Activated CD8-positive, alpha-beta T cell treated with anti-CD3 and anti-CD28 coated beads for 36 hours (primary cell): ENCODE measurements at regions not wholly inside any gene's neighbourhood (a gene's known extent, or its start where the extent isn't known, plus 50 kb on each side); places are given as distances from the start of the nearest gene placed in this dataset.

Experiments
- ATAC-seq: fragments of 200-7000 bp; cut with Tn5 transposase; one replicate; pipeline ENCODE4 v1.10.0; 2021; ENCODE audit warnings: mild to moderate bottlenecking, moderate library complexity
- CTCF ChIA-PET: fragments of 350-600 bp; sonication (Branson Sonifier 250); formaldehyde crosslinking; loops from one replicate; lab custom pipeline; 2021; ENCODE audit warnings: antibody characterized with exemption; lab: Charles Lee
- POLR2A ChIA-PET: fragments of 350-600 bp; sonication (Branson Sonifier 250); formaldehyde crosslinking; loops from one replicate; lab custom pipeline; 2021; ENCODE audit warnings: antibody characterized with exemption; lab: Charles Lee
- DNase-seq: peaks from one replicate; pipeline ENCODE4 v3.0.0-alpha.2; 2020
- H3K27ac Mint-ChIP-seq: one replicate; pipeline ENCODE4 v1.8.0; 2021; ENCODE audit warnings: mild to moderate bottlenecking, mixed read lengths
- H3K27me3 Mint-ChIP-seq: one replicate; pipeline ENCODE4 v1.8.0; 2021; ENCODE audit warnings: mixed read lengths
- H3K36me3 Mint-ChIP-seq: one replicate; pipeline ENCODE4 v1.8.0; 2021; ENCODE audit warnings: low read depth, mixed read lengths
- H3K4me1 Mint-ChIP-seq: one replicate; pipeline ENCODE4 v1.8.0; 2021; ENCODE audit warnings: low read depth, mixed read lengths
- H3K4me3 Mint-ChIP-seq: one replicate; pipeline ENCODE4 v1.8.0; 2021; ENCODE audit warnings: mild to moderate bottlenecking, moderate library complexity, mixed read lengths
- H3K9me3 Mint-ChIP-seq: one replicate; pipeline ENCODE4 v1.8.0; 2021; ENCODE audit warnings: mixed read lengths
- intact Hi-C: fragments of 100-400 bp; cut with micrococcal nuclease; formaldehyde crosslinking; loops from one replicate; pipeline ENCODE4 v1.10.0; 2022
- TF ChIP-seq, protein P1 (sequence below): fragments of 200-600 bp; IDR thresholded peaks from one replicate; pipeline ENCODE4 v1.8.0; 2022; ENCODE audit warnings: antibody characterized with exemption, mild to moderate bottlenecking

DNA sequence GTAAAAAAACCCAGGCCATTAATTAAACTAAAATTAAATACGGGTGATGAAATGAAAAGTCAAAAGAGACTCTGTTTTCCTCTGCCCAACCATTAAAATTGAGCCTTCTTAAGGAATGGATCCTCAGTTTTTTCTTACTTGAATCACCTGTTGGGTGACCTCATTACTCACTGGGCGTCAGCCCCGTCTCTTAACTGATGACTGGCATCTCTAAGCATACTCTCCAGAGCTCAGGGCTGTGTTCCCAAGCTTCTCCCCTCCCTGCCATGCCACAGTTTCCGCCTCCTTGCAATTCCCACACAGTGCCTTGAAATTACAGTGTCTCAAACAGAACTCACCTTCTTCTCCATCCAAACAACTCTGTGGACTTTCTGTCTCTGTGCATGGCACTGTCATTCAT, 421.1 kb upstream of the CELF4 start:
- intact Hi-C loops = no loop called here
- no peak overlapping the region for H3K27ac Mint-ChIP-seq
- peaks cover 3% of the 10 kb centered on the region for H3K9me3 Mint-ChIP-seq
- H3K4me3 Mint-ChIP-seq = no peak overlapping the region
- TF ChIP-seq, protein P1, sequence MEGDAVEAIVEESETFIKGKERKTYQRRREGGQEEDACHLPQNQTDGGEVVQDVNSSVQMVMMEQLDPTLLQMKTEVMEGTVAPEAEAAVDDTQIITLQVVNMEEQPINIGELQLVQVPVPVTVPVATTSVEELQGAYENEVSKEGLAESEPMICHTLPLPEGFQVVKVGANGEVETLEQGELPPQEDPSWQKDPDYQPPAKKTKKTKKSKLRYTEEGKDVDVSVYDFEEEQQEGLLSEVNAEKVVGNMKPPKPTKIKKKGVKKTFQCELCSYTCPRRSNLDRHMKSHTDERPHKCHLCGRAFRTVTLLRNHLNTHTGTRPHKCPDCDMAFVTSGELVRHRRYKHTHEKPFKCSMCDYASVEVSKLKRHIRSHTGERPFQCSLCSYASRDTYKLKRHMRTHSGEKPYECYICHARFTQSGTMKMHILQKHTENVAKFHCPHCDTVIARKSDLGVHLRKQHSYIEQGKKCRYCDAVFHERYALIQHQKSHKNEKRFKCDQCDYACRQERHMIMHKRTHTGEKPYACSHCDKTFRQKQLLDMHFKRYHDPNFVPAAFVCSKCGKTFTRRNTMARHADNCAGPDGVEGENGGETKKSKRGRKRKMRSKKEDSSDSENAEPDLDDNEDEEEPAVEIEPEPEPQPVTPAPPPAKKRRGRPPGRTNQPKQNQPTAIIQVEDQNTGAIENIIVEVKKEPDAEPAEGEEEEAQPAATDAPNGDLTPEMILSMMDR = no peak
- no peak for ATAC-seq
- H3K4me1 Mint-ChIP-seq = no peaks in the 10 kb centered on the region
- no peaks in the 10 kb centered on the region for H3K36me3 Mint-ChIP-seq
- CTCF ChIA-PET = no interaction called here
- H3K27me3 Mint-ChIP-seq = peaks cover 3% of the 10 kb centered on the region
- POLR2A ChIA-PET = no interaction called here
- DNase-seq = no peak

- peaks cover 2% of the 10 kb centered on the region for H3K27me3 Mint-ChIP-seq
- no peak for DNase-seq
- no peaks in the 10 kb centered on the region for H3K4me1 Mint-ChIP-seq
- peaks cover 3% of the 10 kb centered on the region for H3K9me3 Mint-ChIP-seq
- no peaks in the 10 kb centered on the region for H3K36me3 Mint-ChIP-seq
- no peak overlapping the region for H3K27ac Mint-ChIP-seq
- H3K4me3 Mint-ChIP-seq = no peak overlapping the region
- no peak for ATAC-seq
- TF ChIP-seq, protein P1 = no peak
- CTCF ChIA-PET = no interaction called here
- intact Hi-C loops = no loop called here
- POLR2A ChIA-PET = no interaction called here
These were observed 419.5 kb upstream of the CELF4 start for GRCh38 chr18:37985126-37985525.

- ATAC-seq (no peak), DNase-seq (no peak)
- no peak overlapping the region for H3K27ac Mint-ChIP-seq
- no peaks in the 10 kb centered on the region for H3K36me3 Mint-ChIP-seq
- no peaks in the 10 kb centered on the region for H3K4me1 Mint-ChIP-seq
- CTCF ChIA-PET = no interaction called here
- no peak overlapping the region for H3K4me3 Mint-ChIP-seq
- no peaks in the 10 kb centered on the region for H3K9me3 Mint-ChIP-seq
- H3K27me3 Mint-ChIP-seq = no peaks in the 10 kb centered on the region
- POLR2A ChIA-PET = no interaction called here
- intact Hi-C loops = no loop called here
- TF ChIP-seq, protein P1 = no peak
These were observed 415.0 kb upstream of the CELF4 start for GRCh38 chr18:37980556-37980955.

GRCh38 chr18:37975446-37975845, 409.8 kb upstream of the CELF4 start:
- POLR2A ChIA-PET = no interaction called here
- TF ChIP-seq, protein P1 = no peak

DNA sequence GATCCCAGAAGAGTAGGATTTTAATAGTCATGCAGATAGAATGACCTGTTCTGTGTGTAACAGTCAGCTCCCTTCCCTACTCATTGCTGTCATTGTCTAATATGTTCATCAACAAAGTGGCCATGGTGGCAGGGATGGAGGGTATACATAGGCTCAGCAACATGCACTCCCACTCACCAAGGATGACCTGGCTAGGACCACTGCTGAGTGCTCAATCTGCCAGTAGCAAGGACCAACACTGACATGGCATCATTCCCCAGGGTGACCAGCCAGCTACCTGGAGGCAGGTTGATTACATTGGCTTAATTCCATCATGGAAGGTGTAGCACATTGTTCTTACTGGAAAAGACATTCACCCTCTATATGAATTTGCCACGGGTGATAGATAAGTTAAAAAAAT, 401.7 kb upstream of the CELF4 start:
- TF ChIP-seq, protein P1 = no peak
- CTCF ChIA-PET = no interaction called here
- no peaks in the 10 kb centered on the region for H3K27me3 Mint-ChIP-seq
- POLR2A ChIA-PET = no interaction called here
- DNase-seq = no peak
- H3K4me1 Mint-ChIP-seq = no peaks in the 10 kb centered on the region
- ATAC-seq = no peak
- intact Hi-C loops = no loop called here
- H3K4me3 Mint-ChIP-seq = no peak overlapping the region
- H3K9me3 Mint-ChIP-seq = peaks cover 1% of the 10 kb centered on the region
- no peak overlapping the region for H3K27ac Mint-ChIP-seq
- H3K36me3 Mint-ChIP-seq = no peaks in the 10 kb centered on the region

More at GRCh38 chr18:37975446-37975845, 409.8 kb upstream of the CELF4 start:
- Mint-ChIP-seq H3K4me1 (no peaks in the 10 kb centered on the region), H3K27ac (no peak overlapping the region), H3K9me3 (peaks cover 3% of the 10 kb centered on the region), H3K4me3 (no peak overlapping the region), H3K36me3 (no peaks in the 10 kb centered on the region), H3K27me3 (no peaks in the 10 kb centered on the region)
- CTCF ChIA-PET = no interaction called here
- intact Hi-C loops = no loop called here
- no peak for ATAC-seq
- DNase-seq = no peak
